Eye (tissue), 1 donor: ENCODE measurements at regions not wholly inside any gene's neighbourhood (a gene's known extent, or its start where the extent isn't known, plus 50 kb on each side); places are given as distances from the start of the nearest gene placed in this dataset.

ENCODE experiments used
- DNase-seq: peaks from one replicate; pipeline ENCODE4 v3.0.0-alpha.2; 2015

GRCh38 chr22:48353116-48353947 lies 1474.3 kb downstream of the BRD1 start:
- no peak for DNase-seq

GRCh38 chr22:48352086-48352911 lies 1475.4 kb downstream of the BRD1 start:
- no peak for DNase-seq

DNA sequence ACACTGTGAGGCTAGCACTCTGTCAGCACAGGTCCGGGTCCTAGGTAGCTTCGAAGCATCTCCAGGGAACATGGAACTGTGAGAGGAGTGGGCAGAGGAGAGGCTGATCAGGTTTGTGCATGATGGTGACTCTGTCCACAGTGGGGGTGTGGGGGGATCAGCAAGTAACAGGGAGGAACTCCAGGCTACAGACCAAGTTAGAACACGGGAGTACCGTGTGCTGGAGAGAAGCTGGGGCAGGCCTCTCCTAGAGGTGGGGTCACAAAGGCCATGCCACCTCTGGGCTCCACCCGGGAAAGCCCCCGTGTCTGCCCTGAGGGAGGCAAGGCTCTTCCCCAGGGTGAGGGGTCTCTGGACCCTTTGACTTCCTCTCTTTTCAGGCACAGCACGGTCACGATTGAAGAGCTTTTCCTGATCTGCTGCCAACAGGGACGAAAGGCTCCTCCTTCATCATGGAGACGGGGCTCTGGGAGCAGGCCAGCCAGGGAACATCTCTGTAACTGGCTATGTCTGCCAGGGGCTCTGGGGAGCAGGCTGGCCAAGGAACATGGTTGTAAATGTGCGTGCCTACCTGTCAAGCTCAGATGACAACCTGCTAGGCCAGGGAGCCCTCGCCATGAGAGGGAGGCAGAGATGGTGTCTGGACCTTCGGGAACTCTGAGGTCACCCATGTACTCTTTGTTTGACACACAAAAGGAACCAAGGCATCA lies 1476.1 kb downstream of the BRD1 start:
- DNase-seq, result no peak

DNA sequence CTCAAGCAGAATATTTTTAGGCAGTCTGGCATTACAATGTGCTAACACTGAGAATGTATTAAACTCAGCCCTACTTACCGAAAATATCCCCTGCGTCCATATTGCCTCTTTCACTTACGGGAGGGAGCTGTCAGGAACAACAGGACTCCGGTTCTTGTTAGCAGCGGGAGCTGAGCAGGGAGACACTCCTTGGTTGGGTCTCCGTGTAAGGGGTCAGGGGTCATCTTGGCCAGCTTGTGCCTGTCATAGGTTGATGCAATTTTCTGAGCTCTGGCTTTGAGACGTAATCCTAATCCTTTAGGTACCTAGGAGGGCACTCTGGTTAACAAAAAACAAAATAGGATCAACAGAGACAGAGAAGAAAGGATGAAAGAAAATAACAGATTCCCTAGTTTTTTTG lies 1477.2 kb downstream of the BRD1 start:
- DNase-seq, result no peak

- DNase-seq, result no peak
Measured at GRCh38 chr22:48348855-48349254, 1478.8 kb downstream of the BRD1 start.

- DNase-seq, result no peak
Measured at GRCh38 chr22:48347311-48347710, 1480.4 kb downstream of the BRD1 start.

GRCh38 chr22:48346911-48347310 lies 1480.8 kb downstream of the BRD1 start:
- no peak for DNase-seq

DNA sequence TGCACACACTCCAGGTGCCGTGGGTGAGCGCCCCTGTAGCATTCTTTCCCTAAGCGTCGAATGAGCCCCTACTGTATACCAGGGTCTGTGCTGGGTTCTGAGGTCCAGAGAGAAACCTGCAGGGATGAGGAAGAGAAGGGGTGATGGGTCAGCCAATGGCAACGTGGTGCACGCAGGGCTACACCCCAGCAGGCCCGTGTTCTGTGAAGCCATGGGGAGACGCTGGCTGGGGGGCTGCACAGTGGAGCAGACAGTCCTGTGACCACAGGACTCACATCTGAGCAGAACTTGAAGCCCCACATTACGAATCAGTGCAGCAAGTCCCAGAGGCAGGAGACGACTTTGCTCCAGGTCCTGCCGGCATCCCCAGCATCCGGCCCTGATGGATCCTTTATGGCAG lies 1481.4 kb downstream of the BRD1 start:
- DNase-seq, result no peak

GRCh38 chr22:48345631-48346030 lies 1482.0 kb downstream of the BRD1 start:
- DNase-seq, result no peak

DNA sequence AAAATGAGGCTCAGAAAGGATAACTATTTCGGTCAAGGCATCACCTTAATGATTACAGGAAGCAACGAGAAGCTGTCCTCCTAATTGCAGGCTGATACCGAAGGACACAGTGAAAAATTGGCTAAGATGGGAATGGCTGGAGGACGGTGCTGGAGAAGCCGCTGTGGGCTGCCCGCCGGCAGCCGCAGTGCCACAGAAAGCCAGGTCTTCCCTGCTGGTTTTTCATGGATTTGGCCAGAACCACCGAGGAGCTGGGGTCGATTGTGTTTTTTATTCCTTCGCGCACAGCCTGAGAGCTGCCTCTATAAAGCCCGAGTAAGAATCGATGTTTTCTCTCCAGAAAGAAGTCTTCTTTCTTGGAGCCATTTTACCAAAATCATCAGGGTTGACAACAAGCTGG lies 1484.2 kb downstream of the BRD1 start:
- DNase-seq, result no peak

GRCh38 chr22:48342732-48343131 lies 1484.9 kb downstream of the BRD1 start:
- DNase-seq, result no peak

GRCh38 chr22:48342016-48342415 lies 1485.7 kb downstream of the BRD1 start:
- DNase-seq, result no peak

- peak; percentile 50 for DNase-seq
Measured at GRCh38 chr22:48340727-48341709, 1486.7 kb downstream of the BRD1 start.

GRCh38 chr22:48340191-48340590 lies 1487.5 kb downstream of the BRD1 start:
- no peak for DNase-seq

DNA sequence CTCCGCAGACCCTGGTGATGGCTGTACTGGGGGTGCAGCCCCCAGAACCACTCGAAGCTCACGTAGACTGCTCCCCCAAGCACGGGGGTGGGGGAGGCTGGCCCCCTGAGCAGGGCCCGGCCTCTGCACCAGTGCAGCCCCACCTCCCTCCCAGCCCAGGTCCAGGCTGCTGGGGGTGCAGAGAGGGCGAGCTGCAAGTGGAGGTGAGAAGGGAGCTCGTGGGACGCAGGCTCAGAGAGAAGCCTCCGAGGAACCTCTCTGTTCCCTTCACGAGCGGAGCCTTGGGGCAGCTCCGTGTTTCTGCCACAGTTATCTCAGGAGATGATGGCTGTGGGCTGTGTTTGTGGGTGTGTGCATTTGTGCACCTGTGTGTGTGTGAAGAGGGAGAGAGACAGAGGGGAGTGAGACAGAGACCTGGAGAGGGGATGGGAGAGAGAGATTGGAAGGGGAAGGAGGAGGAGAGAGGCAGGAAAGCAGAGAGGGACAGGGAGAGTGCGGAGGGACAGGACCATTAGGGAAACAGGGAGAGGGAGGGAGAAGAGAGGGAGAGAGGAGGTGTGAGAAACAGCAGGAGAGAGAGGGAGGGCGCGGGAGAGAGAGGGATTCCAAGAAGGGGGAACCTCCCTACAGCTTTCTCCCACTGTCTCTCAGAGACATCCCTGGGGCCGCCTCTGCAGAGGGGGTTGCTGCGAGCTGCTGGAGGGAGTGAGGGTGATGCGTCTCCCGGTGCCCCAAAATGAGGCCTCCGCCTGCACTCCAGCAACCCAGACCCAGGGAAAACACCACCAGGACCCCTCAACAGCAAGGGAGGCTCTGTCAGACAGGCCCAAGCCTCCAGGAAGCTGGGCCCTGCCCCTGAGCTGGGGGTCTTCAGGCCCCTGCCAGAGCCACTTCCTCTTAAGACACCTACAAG lies 1488.6 kb downstream of the BRD1 start:
- no peak for DNase-seq

GRCh38 chr22:48337957-48338792 lies 1489.5 kb downstream of the BRD1 start:
- DNase-seq, result no peak

DNA sequence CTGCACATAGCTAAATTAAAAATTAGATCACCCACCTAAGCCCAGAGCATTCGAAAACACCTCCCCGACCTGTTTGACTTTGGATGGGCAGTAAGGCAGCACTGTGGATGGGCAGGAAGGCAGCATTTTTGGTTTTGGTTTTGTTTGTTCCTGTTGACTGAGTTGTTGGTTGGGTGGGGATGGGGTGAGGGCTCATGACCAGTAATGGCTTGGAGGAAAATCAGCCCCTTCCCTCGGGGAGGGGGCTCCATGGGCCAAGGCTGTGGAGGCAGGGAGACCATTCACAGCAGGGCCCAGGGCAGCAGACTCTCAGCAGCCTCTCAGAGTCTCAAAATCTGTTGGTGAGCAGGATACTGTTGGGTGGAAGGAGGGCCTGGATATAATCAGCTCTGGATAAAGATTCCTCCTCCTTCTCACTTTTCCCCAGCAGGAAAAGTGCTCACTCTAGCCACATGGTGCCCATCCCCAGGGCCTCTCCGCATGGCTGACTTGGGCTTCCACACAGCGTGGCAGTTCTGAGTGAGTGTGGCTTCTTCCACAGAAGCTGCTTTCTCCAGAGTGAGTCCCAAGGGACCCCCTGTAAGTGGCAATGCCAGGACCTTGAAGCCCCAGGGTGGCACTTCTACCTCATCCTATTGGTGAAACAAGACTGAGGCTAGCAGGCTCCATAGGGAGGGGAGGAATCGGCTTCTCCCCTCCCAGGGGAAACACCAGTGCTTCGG lies 1491.2 kb downstream of the BRD1 start:
- no peak for DNase-seq

- DNase-seq, result no peak
Measured at GRCh38 chr22:48335442-48336139, 1492.1 kb downstream of the BRD1 start.

DNA sequence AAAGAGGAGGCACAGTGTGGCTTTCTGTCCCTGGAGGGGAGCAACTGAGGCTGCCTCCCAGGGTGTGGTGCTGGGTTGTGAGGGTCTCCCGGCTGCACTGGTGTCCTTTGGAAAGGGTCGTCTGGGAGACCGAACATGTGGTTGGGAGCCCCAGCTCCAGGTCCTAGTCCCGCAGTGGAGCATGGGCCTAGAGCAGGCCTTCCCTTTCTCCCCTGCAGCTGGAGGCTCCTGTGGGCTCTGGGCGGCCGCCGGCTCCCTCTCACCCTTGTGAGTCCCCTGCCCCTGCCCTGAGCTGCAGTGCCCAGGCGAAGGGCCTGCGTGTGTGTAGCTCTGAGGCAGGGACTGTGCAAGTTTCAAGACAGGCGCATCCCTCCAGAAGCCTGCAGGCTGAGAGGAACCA lies 1492.7 kb downstream of the BRD1 start:
- no peak for DNase-seq
